NCI-H1105 treated with DMSO at 0.1 percent for 48 hours (cell line): ENCODE measurements at regions not wholly inside any gene's neighbourhood (a gene's known extent, or its start where the extent isn't known, plus 50 kb on each side); places are given as distances from the start of the nearest gene placed in this dataset.
"Not testable (repeated sequence)": the region's sequence is repeated elsewhere in the genome, so short reads cannot be mapped to it uniquely, and the experiment has no call there.

Source experiments
- DNase-seq: peaks from one replicate; lab custom pipeline; 2025; lab: John Stamatoyannopoulos, UW

DNA sequence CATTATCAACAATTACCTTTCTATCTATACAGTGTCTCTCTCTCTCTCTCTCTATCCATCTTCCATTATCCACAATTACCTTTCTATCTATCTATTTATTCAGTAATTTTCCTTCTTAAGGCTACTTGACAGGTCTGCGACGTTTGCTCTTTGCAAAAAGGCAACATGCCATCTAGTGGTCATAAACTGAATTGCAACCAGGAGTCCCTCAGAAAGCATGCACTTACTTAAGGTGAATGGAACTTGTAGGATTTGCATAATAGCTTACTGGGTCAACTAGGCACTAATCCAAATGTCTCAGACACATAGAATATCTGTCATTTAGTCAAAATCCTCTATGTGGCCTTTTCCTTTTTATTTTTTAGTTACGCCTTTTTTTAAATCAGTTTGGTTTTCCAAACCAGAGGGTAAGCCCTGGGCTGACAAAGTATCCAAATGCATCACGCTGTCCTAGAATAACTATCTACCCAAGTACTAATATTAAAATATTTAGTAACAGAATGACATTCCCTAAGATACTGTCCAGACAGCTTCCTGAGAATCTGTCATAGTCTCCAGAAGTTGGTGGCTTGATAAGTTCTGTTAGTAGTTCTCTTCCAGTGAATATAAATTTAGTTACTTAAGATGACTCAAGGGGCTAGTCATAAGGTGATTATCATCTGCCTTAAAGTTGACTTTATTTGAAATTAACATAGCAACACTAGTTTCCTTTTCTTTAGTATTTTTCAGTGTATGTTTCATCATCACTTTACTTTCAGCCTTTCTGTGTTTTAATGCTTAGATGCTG, 208.3 kb downstream of the PPP1R3A start:
- peak; percentile 74 for DNase-seq

DNA sequence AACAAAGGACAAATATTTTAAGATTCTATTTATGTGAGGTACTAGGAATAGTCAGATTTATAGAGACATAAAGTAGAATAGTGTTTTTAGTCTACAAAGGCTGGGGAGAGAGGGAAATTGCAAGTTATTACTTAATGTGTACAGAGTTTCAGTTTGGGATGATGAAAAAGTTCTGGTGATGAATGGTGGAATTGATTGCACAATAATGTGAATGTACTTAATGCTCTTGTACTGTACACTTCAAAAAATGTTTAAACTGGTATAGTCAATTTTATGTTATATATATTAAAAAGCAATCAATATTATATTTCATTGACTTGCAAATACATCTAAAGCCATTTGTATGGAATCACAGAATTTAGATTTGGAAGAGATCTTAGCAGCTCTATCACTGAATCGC, 213.4 kb downstream of the PPP1R3A start:
- DNase-seq = no peak

DNA sequence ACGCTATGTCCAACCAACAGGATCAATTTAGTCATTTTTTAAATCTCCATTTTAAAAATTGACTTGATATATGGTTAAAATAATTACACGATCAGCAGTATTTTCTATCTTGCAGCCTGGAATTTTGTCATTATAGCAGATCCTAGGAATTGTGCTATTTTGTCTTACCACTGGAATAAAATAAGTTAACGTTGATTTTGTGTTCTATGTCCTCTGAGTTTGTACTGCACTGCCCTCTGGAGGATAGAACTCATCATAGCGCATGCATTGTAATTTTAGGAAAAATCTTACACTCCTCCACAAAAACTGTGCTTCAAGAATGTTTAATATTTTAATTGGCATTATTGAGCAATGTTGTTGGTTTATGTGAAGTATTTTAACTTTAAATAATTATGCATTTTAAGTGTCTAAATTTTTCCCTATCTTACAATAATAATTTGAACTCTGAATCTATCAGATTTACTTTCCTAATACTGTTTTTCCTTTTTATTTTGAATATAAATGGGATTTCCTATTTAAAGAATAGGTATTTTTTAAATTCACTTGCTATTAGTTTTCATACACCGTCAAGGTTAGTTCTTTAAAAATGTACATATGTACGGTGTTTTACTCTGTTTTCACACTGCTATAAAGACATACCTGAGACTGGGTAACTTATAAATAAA, 220.1 kb downstream of the PPP1R3A start:
- peak; percentile 38 for DNase-seq

DNA sequence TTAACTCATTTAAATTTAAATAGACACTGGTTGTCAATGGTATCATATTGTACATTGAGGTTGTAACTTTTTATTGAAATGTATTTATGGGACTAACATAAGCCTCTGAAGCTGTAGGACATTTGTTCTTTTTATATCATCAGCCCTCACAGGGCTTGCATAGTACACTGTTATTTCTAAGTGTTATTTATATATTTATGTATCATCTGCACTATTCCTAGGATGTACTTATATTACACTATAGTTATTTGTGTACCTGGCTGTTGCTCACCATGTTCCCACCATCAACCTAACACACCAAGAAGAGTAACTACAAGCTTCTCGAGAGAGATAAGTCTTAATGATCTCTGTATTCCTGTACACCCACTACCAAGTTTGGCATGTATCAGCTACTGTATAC, 224.7 kb downstream of the PPP1R3A start:
- DNase-seq = no peak

DNA sequence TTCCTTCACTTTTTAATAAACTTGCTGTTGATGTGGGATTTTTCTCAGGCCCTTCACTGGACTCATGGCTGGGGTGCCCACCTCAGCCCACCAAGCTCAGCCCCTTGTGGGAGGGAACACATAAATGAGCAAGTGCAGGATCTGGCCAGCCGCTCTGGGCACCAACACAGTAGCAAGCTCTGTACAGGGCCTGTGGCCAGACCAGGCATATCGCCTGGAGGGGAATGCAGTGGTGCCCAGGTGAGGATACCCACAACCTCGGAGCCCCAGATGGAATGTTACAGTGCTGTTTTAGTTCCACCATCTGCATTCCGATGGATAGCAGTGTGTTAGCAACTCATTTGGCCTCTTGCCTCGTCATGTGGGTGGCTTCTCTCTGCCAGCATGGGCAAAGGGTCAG, 234.6 kb downstream of the PPP1R3A start:
- DNase-seq = no peak

DNA sequence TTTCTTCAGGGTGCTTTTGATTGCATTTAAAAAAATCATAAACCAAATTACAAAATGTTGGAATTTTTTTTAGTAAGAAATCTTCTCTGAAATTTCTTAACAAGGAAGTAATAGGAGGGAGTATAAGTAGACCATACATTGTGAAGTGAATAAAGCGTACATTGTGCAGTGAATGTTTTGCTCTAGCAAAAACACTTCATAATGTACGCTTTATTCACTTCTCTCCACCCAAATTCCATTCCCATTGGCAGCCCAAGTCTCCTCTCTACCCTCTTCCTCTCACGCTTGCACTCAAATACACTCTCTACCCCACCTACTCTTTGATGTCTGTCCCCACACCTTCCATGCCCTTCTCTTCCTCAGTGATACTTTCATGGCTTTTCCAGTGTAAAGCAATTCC, 241.0 kb downstream of the PPP1R3A start:
- no peak for DNase-seq

DNA sequence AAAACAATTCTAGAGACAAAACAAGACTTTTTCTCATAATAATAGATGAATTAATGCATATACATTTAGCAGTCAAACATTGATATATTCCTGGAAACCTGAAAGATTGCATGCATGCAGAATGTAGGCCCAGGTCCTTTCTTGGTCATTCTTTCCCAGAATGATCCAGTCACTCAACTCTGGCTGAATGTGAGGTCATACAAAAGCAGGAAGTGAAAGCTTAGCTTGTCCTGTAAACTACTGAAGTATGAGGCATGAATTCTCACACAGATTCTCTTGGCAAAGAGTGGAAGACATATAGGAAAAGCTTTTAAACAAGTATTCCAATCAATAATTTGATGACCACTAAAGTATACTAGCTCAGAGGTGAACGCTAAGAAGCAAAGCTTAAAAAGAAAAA, 253.9 kb downstream of the PPP1R3A start:
- no peak for DNase-seq

DNA sequence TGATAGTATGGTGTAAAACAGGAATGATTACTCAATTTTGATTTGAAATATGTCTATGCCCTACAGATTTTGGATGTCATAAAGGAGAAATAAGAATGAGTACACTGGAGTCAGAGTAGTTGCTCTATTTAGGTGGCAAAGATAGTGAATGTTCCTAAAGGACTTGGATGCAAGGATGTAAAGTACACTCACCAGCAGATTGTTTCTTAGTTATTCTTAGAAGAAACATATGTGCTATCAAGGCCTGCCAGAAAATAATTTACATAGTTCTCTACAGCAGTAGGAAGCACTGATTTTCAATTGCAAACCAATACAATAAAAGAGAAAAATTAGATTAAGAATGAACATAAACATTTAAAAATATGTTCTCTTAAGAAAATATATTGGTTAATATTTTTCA, 259.4 kb downstream of the PPP1R3A start:
- no peak for DNase-seq

DNA sequence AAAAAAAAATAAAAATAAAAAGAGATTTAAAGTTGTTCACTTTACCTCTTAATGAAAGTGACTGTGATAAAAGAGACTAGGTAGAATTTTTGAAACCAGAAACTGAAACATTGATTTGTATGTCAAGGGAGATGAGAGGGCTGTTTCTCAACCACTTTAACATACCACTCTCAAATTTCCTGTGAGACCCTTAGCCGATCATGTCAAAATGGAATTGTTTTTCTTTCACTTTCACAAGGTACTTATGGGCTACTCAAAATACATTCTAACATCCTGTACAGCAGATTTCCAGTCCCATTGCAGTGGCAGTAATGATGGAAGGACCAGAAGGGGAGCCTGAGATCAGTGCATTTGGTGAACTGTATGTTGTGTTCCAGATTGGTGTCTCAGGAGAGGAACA, 261.2 kb downstream of the PPP1R3A start:
- DNase-seq = no peak

DNA sequence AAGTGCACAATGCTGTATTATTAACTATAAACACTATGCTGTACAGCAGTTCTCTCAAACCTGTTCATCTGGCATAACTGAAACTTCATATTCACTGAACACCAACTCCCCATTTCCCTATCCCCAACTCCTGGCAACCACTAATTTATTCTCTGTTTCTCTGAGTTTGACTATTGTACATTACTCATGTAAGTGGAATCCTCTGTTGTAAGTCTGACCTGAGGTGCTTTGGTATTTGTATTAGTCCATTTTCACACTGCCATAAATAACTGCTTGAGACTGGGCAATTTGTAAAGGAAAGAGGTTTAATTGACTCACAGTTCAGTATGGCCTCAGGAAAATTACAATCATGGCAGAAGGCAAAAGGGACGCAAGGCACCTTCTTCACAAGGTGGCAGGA, 266.3 kb downstream of the PPP1R3A start:
- no peak for DNase-seq

DNA sequence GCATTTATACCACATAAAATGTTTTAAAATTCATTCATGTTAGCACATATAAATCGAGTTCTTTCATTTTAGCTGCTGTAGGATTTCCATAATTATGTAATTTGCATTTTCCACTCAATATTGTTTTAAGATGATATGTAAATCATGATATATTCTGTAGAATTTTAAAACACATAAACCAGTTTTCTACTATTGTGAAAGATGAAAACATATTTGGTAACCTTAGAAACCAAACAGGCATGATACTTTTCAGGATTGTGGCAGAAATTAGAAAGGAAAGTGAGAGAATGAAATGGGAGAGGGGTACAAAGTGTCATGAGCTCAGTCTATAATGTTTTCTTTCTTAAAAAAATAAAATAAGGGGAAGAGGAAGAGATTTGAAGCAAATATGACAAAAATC, 269.3 kb downstream of the PPP1R3A start:
- no peak for DNase-seq

DNA sequence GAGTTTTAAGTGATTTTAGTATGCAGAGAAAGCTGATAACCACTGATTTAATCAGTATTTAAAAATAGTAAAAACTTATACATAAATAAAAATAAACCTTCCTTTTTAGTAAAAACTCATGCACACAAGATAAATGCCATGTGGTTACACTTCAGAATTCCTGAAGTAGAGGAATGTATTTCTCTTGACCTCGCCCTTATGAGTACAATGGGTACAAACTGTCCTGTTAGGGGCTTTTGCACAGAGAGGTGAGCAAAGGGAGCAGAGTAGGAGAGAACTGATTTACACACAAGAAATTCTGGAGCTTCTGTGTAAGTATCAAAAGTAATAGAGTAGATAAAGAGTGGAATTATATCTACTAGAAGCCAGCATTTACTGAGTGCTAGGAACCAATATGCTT, 279.6 kb downstream of the PPP1R3A start:
- DNase-seq = no peak

DNA sequence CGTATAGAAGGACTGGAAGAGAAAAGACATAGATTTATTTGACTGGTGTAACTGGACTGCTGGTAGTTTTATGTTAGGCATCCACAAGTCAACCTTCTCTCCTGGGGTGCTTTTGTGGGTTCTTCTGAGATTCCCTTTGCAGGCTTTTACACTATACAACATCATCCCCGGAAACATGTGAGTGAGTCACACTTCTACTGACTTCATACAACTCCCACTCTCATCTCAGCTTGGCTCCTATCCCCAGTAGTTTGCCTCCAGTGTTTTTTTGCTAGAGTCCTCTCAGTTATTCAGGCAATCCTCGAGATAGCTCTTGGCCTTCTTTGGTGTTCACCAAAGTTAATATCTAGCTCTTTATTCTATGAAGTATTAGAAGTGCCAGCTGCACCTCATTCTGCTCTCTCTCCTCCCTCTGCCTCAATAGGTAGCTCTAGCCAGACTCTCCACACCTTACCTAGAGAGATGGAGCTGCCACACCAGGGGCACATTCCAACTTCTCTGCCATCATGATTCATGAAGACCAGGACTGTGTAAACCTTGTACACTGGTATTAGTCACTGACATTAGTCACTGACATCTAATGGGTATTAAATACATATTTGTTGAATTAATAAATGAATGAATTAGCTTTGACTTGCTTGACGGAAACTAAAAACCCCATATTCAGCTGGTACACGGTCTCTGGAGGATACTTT, 281.9 kb downstream of the PPP1R3A start:
- DNase-seq = no peak

DNA sequence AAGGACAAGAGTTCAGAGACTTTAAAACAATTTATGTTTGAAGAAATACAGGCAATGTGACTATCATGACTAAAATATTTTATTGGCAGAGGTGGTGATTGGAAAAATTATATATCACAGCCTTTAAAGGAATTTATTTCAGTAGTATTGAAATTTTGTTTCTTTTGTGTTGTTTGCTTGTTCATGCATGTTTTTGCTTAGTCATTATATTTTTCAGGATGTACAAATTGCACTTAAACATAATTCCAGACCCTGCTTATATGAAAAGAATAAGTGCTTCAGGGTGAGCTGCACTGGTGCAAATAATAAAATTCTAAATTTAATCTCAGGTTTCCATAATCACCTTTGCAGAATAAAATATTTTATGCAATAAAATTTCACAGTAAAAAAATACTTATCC, 283.3 kb downstream of the PPP1R3A start:
- DNase-seq = no peak

DNA sequence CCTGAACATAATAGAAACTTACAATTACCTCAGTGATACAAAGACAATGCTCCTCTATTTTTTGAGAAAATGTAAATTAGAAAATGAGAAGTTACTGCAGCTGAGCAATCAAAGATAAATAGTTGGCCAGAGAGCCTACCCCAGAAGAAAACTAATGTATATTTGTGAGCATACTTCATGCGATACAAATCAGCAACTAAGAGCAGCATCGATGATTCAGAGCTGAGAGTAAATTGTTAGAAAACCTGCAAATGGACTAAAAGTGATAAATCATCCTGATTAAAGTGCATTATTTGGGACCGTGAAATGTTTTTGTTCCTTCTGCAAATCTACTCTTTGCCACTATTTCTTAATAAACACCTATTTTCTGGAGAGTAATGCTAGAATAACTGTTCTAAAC, 285.7 kb downstream of the PPP1R3A start:
- no peak for DNase-seq

DNA sequence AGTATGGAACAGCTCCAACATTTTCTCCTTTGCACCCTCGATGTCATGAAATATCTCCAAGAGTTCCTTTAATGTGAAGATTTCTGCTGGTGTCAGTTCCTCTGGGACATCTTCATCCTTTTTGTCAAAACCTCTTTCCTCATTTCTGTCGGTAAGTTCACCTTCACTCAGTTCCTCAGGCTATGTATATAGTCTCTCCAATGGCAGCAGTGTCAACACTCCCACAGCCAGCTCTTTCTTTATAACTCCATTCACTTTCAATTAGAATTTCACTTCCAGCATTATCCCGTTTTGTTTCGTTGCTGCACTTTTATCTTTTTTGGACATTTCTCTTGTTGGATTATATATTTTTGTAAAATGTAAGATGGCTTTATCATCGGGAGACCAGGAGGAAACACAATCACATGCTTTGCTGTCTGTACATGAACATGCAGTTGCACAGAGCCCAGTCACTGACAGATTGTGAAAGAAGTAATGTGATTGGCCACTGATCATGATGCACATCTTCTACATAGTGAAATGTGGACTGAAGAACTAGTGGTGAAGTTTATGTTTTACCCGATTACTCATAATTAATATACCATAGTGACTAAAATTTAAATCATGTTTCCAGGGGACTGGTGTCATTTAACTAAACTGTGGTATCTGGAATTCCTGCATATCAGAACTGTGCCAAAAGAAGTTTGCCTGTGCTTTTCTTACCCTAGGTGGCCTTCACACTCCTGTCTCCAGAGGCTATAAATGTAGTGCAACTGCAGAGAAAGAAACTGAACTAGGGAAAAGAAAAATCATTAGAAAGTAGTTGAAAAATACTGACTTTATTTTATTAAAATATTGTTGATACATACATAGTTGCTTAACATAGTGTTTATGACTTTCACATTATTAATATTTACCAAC, 289.6 kb downstream of the PPP1R3A start:
- no peak for DNase-seq

DNA sequence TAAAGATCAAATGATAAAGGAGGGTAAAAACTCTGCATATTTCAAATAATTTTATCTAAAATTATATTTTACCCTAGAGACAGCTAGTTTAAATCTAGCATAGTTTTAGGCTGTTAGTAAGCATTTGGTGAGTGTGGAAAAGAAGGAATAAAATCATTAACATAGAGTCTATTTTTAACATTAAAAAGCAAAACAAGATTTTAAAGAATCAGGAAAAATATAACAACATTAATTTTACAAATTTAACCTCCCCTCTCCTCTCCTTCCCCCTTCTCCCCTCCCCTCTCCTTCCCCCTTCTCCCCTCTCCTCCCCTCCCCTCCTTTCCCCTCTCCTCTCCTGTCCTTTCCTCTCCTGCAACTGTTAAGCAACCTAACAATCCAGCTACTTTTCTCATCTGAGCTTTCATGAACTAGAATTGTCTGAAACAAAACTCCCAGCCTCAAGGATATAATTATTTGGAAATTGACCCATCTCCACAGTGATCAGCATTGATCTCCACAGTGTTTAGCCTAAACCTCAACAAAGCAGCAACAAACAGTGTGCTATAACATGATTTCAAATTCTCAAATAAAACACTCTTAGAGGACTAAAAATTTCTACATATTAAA, 293.2 kb downstream of the PPP1R3A start:
- no peak for DNase-seq

DNA sequence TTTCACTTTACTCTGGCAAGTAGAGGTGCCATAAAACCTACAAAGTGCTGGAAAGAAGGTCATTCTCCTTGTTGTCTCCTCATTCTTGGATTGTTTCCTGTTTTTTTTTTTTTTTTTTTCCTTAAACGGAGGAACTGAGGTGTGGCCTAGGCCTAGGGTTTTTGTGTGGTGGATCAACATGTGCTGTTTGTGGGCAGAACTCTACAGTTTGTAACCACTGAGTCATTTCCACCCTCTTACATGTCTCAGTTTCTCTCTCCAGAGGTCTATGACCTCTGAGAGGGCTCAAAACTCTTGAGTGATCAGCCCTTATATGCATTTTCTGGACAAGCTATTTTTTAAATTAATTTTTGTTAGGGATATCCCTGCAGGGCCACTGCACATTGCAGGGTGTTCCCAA, 296.0 kb downstream of the PPP1R3A start:
- DNase-seq = no peak

DNA sequence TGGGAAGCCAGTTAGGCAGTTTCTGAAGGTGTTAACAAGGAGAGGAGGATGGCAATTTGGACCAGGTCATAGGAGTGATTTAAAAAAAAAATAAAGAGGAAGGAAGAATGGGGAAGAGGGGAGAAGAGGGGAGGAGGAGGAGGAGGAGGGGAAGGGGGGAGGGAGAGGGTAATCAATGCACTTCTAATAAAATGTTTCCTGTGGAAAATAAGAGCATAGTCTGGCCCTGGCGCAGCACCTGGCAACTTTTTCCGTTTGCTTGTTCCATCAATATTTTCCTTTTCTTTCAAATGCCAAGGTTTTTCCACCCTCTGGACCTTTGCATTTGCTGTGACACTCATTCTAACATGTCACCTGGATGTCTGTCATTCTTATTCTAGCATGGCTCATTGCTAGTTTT, 308.2 kb downstream of the PPP1R3A start:
- DNase-seq = no peak

DNA sequence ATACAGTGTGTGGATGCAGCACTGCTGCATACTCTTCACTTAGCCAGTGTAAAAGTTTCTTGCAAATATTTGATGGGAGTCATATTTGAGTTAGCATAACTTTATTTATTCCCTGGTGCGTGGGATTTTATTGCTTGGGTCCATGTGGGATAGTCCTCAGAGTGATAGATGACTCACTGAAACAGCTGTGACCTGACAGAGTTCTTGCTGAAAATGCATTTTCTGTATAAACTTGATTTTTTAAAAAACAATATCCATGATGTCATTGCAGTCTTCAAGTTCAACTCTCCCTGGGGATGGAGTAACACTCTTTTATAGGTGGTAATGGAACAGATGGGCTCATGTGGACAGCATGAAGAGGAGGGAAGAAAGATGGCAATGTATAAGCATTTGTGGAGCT, 310.0 kb downstream of the PPP1R3A start:
- DNase-seq = no peak

DNA sequence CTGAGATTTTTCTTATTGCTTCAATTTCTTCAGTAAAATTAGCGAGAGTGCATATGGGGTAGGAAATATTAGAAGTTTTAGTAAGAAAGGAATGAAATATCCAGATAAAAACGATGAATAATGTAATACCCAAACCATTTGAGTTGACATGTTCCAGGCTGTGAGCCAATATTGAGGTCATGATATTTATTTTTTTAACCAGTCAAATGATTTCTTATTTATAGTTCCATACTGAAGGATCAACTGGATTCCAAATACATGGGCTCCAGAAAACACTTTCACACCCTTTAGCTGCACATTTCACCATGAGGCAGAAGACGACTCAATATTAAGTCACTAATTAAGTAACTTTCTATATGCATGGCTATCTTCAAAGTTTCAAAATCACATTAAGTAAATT, 312.5 kb downstream of the PPP1R3A start:
- DNase-seq = no peak

DNA sequence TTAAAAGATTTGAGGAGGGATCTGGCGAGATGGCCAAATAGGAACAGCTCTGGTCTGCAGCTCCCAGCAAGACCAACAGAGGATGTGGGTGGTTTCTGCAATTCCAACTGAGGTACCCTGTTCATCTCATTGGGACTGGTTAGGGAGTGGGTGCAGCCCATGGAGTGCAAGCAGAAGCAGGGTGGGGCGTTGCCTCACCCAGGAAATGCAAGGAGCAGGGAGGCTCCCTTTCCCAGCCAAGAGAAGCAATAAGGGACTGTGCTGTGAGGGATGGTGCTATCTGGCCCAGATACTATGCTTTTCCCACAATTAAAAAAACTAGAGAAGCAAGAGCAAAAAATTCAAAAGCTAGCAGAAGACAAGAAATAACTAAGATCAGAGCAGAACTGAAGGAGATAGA, 318.4 kb downstream of the PPP1R3A start:
- DNase-seq = not testable (repeated sequence)
